Stomach (tissue), 4 donors: ENCODE measurements at regions not wholly inside any gene's neighbourhood (a gene's known extent, or its start where the extent isn't known, plus 50 kb on each side); places are given as distances from the start of the nearest gene placed in this dataset.

Experiments
- CTCF ChIP-seq, 7 experiments: fragments of 450-650 bp in 4 of 7; fragments of 200-600 bp in 3 of 7; sonication (generic) in 3 of 7; IDR thresholded peaks; one replicate each; pipeline ENCODE4 v1.5.1; 2016 to 2019; ENCODE audit warnings: antibody characterized with exemption in 7 of 7, control low read depth in 2 of 7, mild to moderate bottlenecking in 1 of 7
- EP300 ChIP-seq: sonication (generic); formaldehyde crosslinking; IDR thresholded peaks from one replicate; pipeline ENCODE4 v1.6.1; 2017; ENCODE audit warnings: antibody characterized with exemption
- POLR2A ChIP-seq, 4 donors: fragments of 450-650 bp; IDR thresholded peaks; one replicate each; pipeline ENCODE4 v1.6.1; 2016; ENCODE audit warnings: antibody characterized with exemption in 4 of 4, control low read depth in 2 of 4, mild to moderate bottlenecking in 1 of 4, moderate library complexity in 1 of 4

- TF ChIP-seq CTCF (IDR thresholded peaks at IDR 0.05) (no peak), POLR2A (IDR thresholded peaks at IDR 0.05) (no peak), EP300 (no peak)
These were observed 418.2 kb downstream of the GRB14 start for GRCh38 chr2:164203131-164203530.
